ENCODE measurements at regions not wholly inside any gene's neighbourhood (a gene's known extent, or its start where the extent isn't known, plus 50 kb on each side); places are given as distances from the start of the nearest gene placed in this dataset.
A peak's percentile ranks its signal among the peaks of the same experiment; 100 is the strongest.

GRCh38 chr18:76771192-76771799 lies 51.1 kb upstream of the ZNF236 start:
- no peak overlapping the region for H3K4me3 ChIP-seq (ENCODE audit: low read length in 2 of 2)
- ATAC-seq (ENCODE audit: low FRiP score) (no peak), DNase-seq (no peak)
- H3K36me3 ChIP-seq (ENCODE audit: control insufficient read depth in 1 of 2, insufficient read depth in 2 of 2, low read length in 1 of 2) = no peaks in the 10 kb centered on the region
- H3K4me1 ChIP-seq (ENCODE audit: control insufficient read depth in 1 of 2, insufficient read depth in 2 of 2, low read length in 2 of 2) = no peaks in the 10 kb centered on the region
- intact Hi-C loops (cut with DNase I) = no loop called here
- peaks cover 2% of the 10 kb centered on the region for H3K9me3 ChIP-seq (ENCODE audit: control insufficient read depth, low read length)
- 62 to 80% methylated on average over 13 of the region's 13 CpGs for WGBS, 2 donors
- H3K27ac ChIP-seq (ENCODE audit: low read depth in 1 of 2, low read length in 2 of 2) = no peak overlapping the region
- no peaks in the 10 kb centered on the region for H3K27me3 ChIP-seq (ENCODE audit: control insufficient read depth in 1 of 2, insufficient read depth in 2 of 2, low read length in 1 of 2)

GRCh38 chr18:76767954-76768353 lies 54.4 kb upstream of the ZNF236 start:
- Histone ChIP-seq H3K36me3 (ENCODE audit: control insufficient read depth in 1 of 2, insufficient read depth in 2 of 2, low read length in 1 of 2) (no peaks in the 10 kb centered on the region), H3K9me3 (ENCODE audit: control insufficient read depth, low read length) (peaks cover 2% of the 10 kb centered on the region), H3K27me3 (ENCODE audit: control insufficient read depth in 1 of 2, insufficient read depth in 2 of 2, low read length in 1 of 2) (no peaks in the 10 kb centered on the region), H3K4me3 (ENCODE audit: low read length in 2 of 2) (no peak overlapping the region), H3K4me1 (ENCODE audit: control insufficient read depth in 1 of 2, insufficient read depth in 2 of 2, low read length in 2 of 2) (no peaks in the 10 kb centered on the region), H3K27ac (ENCODE audit: low read depth in 1 of 2, low read length in 2 of 2) (no peak overlapping the region)
- WGBS, 2 donors = 75 to 82% methylated on average over 1 of the region's 1 CpG
- ATAC-seq (ENCODE audit: low FRiP score) (no peak), DNase-seq (no peak)
- intact Hi-C loops (cut with DNase I) = no loop called here

GRCh38 chr18:76766429-76766828 lies 55.9 kb upstream of the ZNF236 start:
- ATAC-seq (ENCODE audit: low FRiP score) (no peak), DNase-seq (no peak)
- Histone ChIP-seq H3K36me3 (ENCODE audit: control insufficient read depth in 1 of 2, insufficient read depth in 2 of 2, low read length in 1 of 2) (no peaks in the 10 kb centered on the region), H3K4me1 (ENCODE audit: control insufficient read depth in 1 of 2, insufficient read depth in 2 of 2, low read length in 2 of 2) (no peaks in the 10 kb centered on the region), H3K9me3 (ENCODE audit: control insufficient read depth, low read length) (peaks cover 2% of the 10 kb centered on the region), H3K27me3 (ENCODE audit: control insufficient read depth in 1 of 2, insufficient read depth in 2 of 2, low read length in 1 of 2) (no peaks in the 10 kb centered on the region), H3K4me3 (ENCODE audit: low read length in 2 of 2) (no peak overlapping the region), H3K27ac (ENCODE audit: low read depth in 1 of 2, low read length in 2 of 2) (no peak overlapping the region)
- intact Hi-C loops (cut with DNase I) = no loop called here
- 85 to 89% methylated on average over 7 of the region's 7 CpGs for WGBS, 2 donors

DNA sequence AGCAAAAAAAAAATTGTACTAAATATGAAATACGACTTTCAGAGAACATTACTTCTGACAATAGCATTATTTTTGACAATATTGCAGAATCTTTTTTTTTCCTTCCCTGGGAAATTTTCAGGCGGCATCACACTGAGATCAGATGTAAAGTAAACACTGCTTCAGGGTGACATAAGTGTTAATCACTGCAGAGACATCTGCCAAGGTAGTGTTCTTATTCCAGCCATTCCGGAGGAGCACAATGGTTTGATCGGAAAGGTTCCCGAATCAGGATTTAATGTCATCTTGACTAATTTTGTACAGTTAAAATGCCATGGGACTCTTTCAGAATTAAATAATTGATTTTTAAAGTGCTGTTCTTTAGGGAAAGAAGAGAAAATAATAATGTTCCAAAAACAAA lies 56.7 kb upstream of the ZNF236 start:
- intact Hi-C loops (cut with DNase I) = no loop called here
- 44 to 64% methylated on average over 5 of the region's 5 CpGs for whole genome bisulfite sequencing, 2 donors
- Histone ChIP-seq H3K36me3 (ENCODE audit: control insufficient read depth in 1 of 2, insufficient read depth in 2 of 2, low read length in 1 of 2) (no peaks in the 10 kb centered on the region), H3K27ac (ENCODE audit: low read depth in 1 of 2, low read length in 2 of 2) (no peak overlapping the region), H3K4me1 (ENCODE audit: control insufficient read depth in 1 of 2, insufficient read depth in 2 of 2, low read length in 2 of 2) (no peaks in the 10 kb centered on the region), H3K4me3 (ENCODE audit: low read length in 2 of 2) (no peak overlapping the region), H3K9me3 (ENCODE audit: control insufficient read depth, low read length) (peaks cover 2% of the 10 kb centered on the region), H3K27me3 (ENCODE audit: control insufficient read depth in 1 of 2, insufficient read depth in 2 of 2, low read length in 1 of 2) (no peaks in the 10 kb centered on the region)
- DNase-seq (no peak), ATAC-seq (ENCODE audit: low FRiP score) (no peak)

DNA sequence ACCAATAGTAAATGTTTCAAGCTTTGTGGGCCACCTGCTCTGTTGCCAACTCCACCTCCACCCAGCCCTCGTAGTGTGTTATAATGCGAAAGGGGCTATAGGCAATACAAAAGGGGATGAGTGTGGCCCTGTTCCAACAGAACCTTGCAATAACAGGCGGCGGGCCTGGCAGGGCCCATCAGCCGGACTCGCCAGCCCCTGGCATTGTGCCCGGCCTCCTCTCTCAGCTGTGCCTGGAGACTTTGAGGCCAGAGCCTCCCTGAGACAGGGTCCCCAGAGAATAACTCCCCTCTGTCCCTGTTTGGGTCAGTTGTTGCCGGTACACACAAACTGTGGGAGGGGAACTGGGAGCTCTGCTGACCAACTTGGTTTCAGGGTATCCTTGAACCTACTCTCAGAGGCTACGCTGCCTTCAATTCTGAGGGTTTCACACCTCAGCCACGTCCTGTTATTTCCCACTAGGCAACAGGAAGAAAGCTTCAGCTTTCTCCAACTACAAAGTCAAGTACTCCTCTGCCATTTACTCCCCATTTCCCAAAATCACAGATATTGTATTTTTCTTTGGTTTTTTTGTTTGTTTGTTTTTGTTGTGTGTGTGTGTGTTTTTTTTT lies 58.0 kb upstream of the ZNF236 start:
- H3K27me3 ChIP-seq (ENCODE audit: control insufficient read depth in 1 of 2, insufficient read depth in 2 of 2, low read length in 1 of 2) = no peaks in the 10 kb centered on the region
- peaks cover 2% of the 10 kb centered on the region for H3K9me3 ChIP-seq (ENCODE audit: control insufficient read depth, low read length)
- H3K4me3 ChIP-seq (ENCODE audit: low read length in 2 of 2) = no peak overlapping the region
- no peak for DNase-seq
- H3K27ac ChIP-seq (ENCODE audit: low read depth in 1 of 2, low read length in 2 of 2) = no peak overlapping the region
- WGBS, 2 donors = 58 to 63% methylated on average over 10 of the region's 10 CpGs
- no peaks in the 10 kb centered on the region for H3K36me3 ChIP-seq (ENCODE audit: control insufficient read depth in 1 of 2, insufficient read depth in 2 of 2, low read length in 1 of 2)
- intact Hi-C loops (cut with DNase I) = no loop called here
- ATAC-seq (ENCODE audit: low FRiP score) = no peak
- H3K4me1 ChIP-seq (ENCODE audit: control insufficient read depth in 1 of 2, insufficient read depth in 2 of 2, low read length in 2 of 2) = no peaks in the 10 kb centered on the region

DNA sequence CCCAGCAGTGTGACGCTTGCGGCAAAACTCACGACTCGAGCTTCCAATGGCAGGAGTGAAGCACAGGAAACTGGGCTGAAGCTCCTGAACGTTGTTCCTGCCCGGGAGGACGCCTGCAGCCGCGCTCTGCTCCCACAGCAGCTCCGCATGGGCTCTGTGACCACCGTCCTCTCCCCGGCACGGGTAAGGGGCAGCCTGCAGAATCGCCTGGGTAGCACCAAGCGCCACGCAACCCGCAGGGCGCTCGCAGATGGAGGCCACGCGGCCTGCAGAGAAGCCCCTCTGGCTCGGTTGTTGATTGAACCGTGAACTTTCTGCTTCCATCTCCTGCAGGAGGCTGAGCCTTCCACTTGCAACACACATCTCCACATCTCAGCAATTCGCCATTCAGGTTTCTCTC lies 63.3 kb upstream of the ZNF236 start:
- no peak for ATAC-seq (ENCODE audit: low FRiP score)
- WGBS, 2 donors = 89 to 92% methylated on average over 24 of the region's 24 CpGs
- Histone ChIP-seq H3K9me3 (ENCODE audit: control insufficient read depth, low read length) (no peaks in the 10 kb centered on the region), H3K4me3 (ENCODE audit: low read length in 2 of 2) (no peak overlapping the region), H3K27ac (ENCODE audit: low read depth in 1 of 2, low read length in 2 of 2) (no peak overlapping the region), H3K27me3 (ENCODE audit: control insufficient read depth in 1 of 2, insufficient read depth in 2 of 2, low read length in 1 of 2) (no peaks in the 10 kb centered on the region), H3K36me3 (ENCODE audit: control insufficient read depth in 1 of 2, insufficient read depth in 2 of 2, low read length in 1 of 2) (no peaks in the 10 kb centered on the region), H3K4me1 (ENCODE audit: control insufficient read depth in 1 of 2, insufficient read depth in 2 of 2, low read length in 2 of 2) (no peaks in the 10 kb centered on the region)
- DNase-seq = no peak
- intact Hi-C loops (cut with DNase I) = no loop called here

GRCh38 chr18:76757925-76758324 lies 64.4 kb upstream of the ZNF236 start:
- H3K27me3 ChIP-seq (ENCODE audit: control insufficient read depth in 1 of 2, insufficient read depth in 2 of 2, low read length in 1 of 2) = no peaks in the 10 kb centered on the region
- DNase-seq = no peak
- WGBS, 2 donors = 90 to 93% methylated on average over 15 of the region's 15 CpGs
- intact Hi-C loops (cut with DNase I) = no loop called here
- no peaks in the 10 kb centered on the region for H3K36me3 ChIP-seq (ENCODE audit: control insufficient read depth in 1 of 2, insufficient read depth in 2 of 2, low read length in 1 of 2)
- no peak overlapping the region for H3K27ac ChIP-seq (ENCODE audit: low read depth in 1 of 2, low read length in 2 of 2)
- no peak overlapping the region for H3K4me3 ChIP-seq (ENCODE audit: low read length in 2 of 2)
- H3K4me1 ChIP-seq (ENCODE audit: control insufficient read depth in 1 of 2, insufficient read depth in 2 of 2, low read length in 2 of 2) = no peaks in the 10 kb centered on the region
- no peak for ATAC-seq (ENCODE audit: low FRiP score)
- H3K9me3 ChIP-seq (ENCODE audit: control insufficient read depth, low read length) = no peaks in the 10 kb centered on the region

- H3K36me3 ChIP-seq (ENCODE audit: control insufficient read depth in 1 of 2, insufficient read depth in 2 of 2, low read length in 1 of 2) = no peaks in the 10 kb centered on the region
- intact Hi-C loops (cut with DNase I) = no loop called here
- 43 to 53% methylated on average over 15 of the region's 15 CpGs for WGBS, 2 donors
- peak; percentile 38 for ATAC-seq (ENCODE audit: low FRiP score)
- DNase-seq = no peak
- H3K4me3 ChIP-seq (ENCODE audit: low read length in 2 of 2) = no peak overlapping the region
- no peaks in the 10 kb centered on the region for H3K27me3 ChIP-seq (ENCODE audit: control insufficient read depth in 1 of 2, insufficient read depth in 2 of 2, low read length in 1 of 2)
- no peaks in the 10 kb centered on the region for H3K9me3 ChIP-seq (ENCODE audit: control insufficient read depth, low read length)
- no peaks in the 10 kb centered on the region for H3K4me1 ChIP-seq (ENCODE audit: control insufficient read depth in 1 of 2, insufficient read depth in 2 of 2, low read length in 2 of 2)
- no peak overlapping the region for H3K27ac ChIP-seq (ENCODE audit: low read depth in 1 of 2, low read length in 2 of 2)
Observed at GRCh38 chr18:76757335-76757734, 65.0 kb upstream of the ZNF236 start.

GRCh38 chr18:76756531-76757253 lies 65.7 kb upstream of the ZNF236 start:
- Histone ChIP-seq H3K27me3 (ENCODE audit: control insufficient read depth in 1 of 2, insufficient read depth in 2 of 2, low read length in 1 of 2) (no peaks in the 10 kb centered on the region), H3K27ac (ENCODE audit: low read depth in 1 of 2, low read length in 2 of 2) (no peak overlapping the region), H3K9me3 (ENCODE audit: control insufficient read depth, low read length) (no peaks in the 10 kb centered on the region), H3K4me1 (ENCODE audit: control insufficient read depth in 1 of 2, insufficient read depth in 2 of 2, low read length in 2 of 2) (no peaks in the 10 kb centered on the region), H3K36me3 (ENCODE audit: control insufficient read depth in 1 of 2, insufficient read depth in 2 of 2, low read length in 1 of 2) (no peaks in the 10 kb centered on the region), H3K4me3 (ENCODE audit: low read length in 2 of 2) (no peak overlapping the region)
- DNase-seq = no peak
- WGBS, 2 donors = 50 to 62% methylated on average over 23 of the region's 23 CpGs
- peak; percentile 52 for ATAC-seq (ENCODE audit: low FRiP score)
- intact Hi-C loops (cut with DNase I) = no loop called here
